Muscle layer of colon (tissue), 2 donors: ENCODE measurements at regions not wholly inside any gene's neighbourhood (a gene's known extent, or its start where the extent isn't known, plus 50 kb on each side); places are given as distances from the start of the nearest gene placed in this dataset.

Source experiments
- H3K27ac ChIP-seq: one replicate; pipeline ENCODE4 v1.7.0; 2013; ENCODE audit warnings: low read depth, mild to moderate bottlenecking, low read length, moderate library complexity
- H3K27me3 ChIP-seq, 2 donors: one replicate each; pipeline ENCODE4 v1.7.0; 2013; ENCODE audit warnings: low read length in 2 of 2, mild to moderate bottlenecking in 2 of 2; ENCODE audit not compliant: insufficient read depth in 2 of 2, control insufficient read depth in 1 of 2
- H3K36me3 ChIP-seq: one replicate; pipeline ENCODE4 v1.7.0; 2013; ENCODE audit warnings: mild to moderate bottlenecking, low read length; ENCODE audit not compliant: insufficient read depth
- H3K4me1 ChIP-seq: one replicate; pipeline ENCODE4 v1.7.0; 2013; ENCODE audit warnings: mild to moderate bottlenecking, low read length; ENCODE audit not compliant: insufficient read depth
- H3K4me3 ChIP-seq, 2 donors: one replicate each; pipeline ENCODE4 v1.7.0; 2013; ENCODE audit warnings: low read length in 2 of 2, low read depth in 1 of 2, mild to moderate bottlenecking in 1 of 2, moderate library complexity in 1 of 2
- H3K9ac ChIP-seq: one replicate; pipeline ENCODE4 v1.7.0; 2013; ENCODE audit warnings: low read length
- H3K9me3 ChIP-seq: one replicate; pipeline ENCODE4 v1.7.0; 2013; ENCODE audit warnings: mild to moderate bottlenecking, low read length
- donor health status: abdominal sarcoma.
- donor health status: Adenocarcinoma of cecum.

DNA sequence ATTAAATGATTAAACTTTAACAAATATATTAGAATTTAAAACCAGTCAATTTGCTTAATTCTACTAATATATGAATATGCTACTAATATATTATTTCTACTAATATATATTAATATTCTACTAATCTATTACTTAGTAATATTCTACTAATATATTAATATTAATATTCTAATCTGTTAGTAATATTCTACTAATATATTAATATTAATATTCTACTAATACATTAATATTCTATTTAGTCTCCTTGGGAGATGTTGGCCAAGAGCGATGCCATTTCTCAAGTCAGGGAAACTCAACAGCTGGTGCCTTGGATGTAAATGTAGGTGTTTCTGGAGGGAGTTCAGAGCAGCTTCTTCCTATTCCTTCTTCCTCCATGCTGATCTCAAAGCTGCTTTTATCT is 259.2 kb upstream of the TMTC4 start:
- Histone ChIP-seq H3K4me3 (no peak overlapping the region), H3K4me1 (no peaks in the 10 kb centered on the region), H3K27ac (no peak overlapping the region), H3K27me3 (no peaks in the 10 kb centered on the region), H3K36me3 (no peaks in the 10 kb centered on the region), H3K9me3 (no peaks in the 10 kb centered on the region), H3K9ac (no peak overlapping the region)

DNA sequence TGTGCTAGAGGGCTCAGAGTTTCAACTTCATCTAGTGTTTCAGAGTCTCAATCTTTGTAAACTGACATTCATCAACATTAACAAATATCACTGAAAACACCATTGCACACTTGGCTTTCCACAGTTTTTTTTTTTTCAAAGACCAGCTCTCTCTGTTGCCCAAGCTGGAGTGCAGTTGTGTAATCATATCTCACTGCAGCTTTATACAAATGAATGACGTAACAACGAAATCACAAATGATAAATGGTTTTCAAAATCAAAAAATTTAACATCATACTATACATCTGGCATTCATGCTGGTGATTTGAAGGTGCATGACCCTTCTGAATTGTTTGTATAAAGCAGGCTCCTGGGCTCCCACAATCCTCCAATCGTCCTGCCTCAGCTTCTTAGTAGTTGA is 248.0 kb upstream of the TMTC4 start:
- no peaks in the 10 kb centered on the region for H3K4me1 ChIP-seq
- no peak overlapping the region for H3K27ac ChIP-seq
- no peaks in the 10 kb centered on the region for H3K9me3 ChIP-seq
- no peak overlapping the region for H3K9ac ChIP-seq
- H3K4me3 ChIP-seq = no peak overlapping the region
- H3K27me3 ChIP-seq = no peaks in the 10 kb centered on the region
- no peaks in the 10 kb centered on the region for H3K36me3 ChIP-seq

DNA sequence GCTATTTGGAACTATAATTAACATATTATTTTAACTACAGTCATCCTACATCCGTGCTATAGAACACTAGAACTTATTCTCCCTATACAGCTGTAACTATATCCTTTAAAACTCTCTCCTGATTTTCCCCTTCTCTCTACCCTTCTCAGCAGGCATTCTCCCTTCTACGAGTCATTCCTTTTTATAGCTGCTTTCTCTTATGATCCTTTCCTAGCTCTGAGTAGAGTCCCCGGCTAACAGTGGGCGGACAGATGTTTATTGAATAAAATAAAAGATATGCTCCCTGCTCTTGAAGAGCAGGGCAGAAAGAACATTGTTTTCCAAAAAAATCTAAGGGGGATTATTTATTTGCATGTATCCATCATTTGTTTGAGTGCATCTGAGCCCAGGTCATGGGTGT is 246.5 kb upstream of the TMTC4 start:
- Histone ChIP-seq H3K4me3 (no peak overlapping the region), H3K36me3 (no peaks in the 10 kb centered on the region), H3K9ac (no peak overlapping the region), H3K9me3 (no peaks in the 10 kb centered on the region), H3K27me3 (no peaks in the 10 kb centered on the region), H3K4me1 (no peaks in the 10 kb centered on the region), H3K27ac (no peak overlapping the region)

DNA sequence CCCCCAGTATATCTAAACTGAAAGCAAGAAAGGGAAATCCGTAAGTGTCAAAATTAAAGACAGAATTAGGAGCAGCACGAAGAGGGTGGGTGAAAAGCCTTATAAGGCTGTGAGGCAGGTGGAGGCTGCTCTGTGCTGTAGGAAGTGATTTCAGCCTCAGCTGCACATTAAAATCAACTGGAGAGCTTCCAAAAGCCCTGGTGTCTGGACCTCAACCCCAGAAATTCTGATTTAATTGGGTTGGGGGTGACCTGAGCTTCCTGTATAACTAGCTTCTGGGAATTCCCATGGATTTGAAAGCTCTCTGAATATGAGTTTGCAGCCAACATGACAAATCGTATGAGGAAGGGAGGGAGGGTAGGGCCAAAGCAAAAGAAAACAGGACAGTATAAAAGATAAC is 242.4 kb upstream of the TMTC4 start:
- no peak overlapping the region for H3K4me3 ChIP-seq
- no peaks in the 10 kb centered on the region for H3K36me3 ChIP-seq
- no peaks in the 10 kb centered on the region for H3K9me3 ChIP-seq
- no peak overlapping the region for H3K9ac ChIP-seq
- H3K27me3 ChIP-seq = no peaks in the 10 kb centered on the region
- H3K4me1 ChIP-seq = no peaks in the 10 kb centered on the region
- no peak overlapping the region for H3K27ac ChIP-seq

DNA sequence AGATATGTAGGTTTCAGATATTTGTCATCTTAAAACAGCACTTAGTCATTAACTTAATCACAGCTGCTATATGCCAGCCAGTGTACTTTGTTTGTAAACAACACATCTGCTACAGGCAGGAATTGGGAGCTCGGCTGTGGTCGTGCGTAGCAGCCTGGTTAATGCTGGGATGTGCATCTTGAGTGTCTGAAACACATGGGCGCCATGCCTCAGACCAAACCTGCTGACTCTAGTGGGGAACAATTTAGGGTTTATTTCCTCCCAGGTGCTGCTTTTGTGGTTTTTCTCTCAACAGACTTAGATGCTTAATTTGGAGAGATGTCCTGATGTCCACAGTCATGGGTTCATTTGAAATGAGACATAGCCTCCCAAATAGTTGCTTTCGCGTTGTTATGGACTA is 238.5 kb upstream of the TMTC4 start:
- no peaks in the 10 kb centered on the region for H3K36me3 ChIP-seq
- H3K9ac ChIP-seq = no peak overlapping the region
- no peaks in the 10 kb centered on the region for H3K27me3 ChIP-seq
- H3K4me1 ChIP-seq = no peaks in the 10 kb centered on the region
- H3K27ac ChIP-seq = no peak overlapping the region
- H3K4me3 ChIP-seq = no peak overlapping the region
- no peaks in the 10 kb centered on the region for H3K9me3 ChIP-seq

DNA sequence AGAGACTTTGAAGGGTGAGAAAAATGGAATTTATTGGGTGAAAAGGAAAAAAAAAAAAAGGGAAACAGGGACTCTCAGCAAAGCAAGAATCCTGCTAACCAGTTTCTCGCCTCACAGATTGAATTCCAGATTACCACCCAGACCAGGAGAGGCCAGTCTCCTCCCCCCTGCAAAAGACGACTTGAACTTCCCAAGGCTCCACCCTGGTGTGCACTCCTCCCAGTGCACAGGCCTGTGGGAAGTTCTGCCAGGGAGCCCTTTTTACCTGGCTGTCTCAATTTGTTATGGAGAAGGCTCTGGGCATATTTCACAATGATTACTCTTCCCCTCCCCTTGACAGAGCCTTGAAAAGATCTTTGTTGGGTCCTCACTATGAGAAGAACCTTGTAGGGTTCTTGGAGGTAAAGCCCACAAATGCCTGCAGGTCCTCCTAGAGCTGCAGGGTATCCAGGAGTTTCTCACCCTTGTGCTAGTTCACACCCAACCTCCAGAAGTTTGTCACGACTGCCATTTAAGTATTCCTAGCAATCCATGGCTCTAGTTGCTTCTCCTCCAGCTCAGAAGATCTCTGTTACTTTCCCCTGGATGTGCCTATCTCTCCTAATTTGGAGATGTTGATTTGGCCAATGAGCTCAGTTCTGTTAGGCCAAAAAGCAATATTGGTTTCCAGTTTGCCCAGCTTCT is 229.8 kb upstream of the TMTC4 start:
- Histone ChIP-seq H3K36me3 (no peaks in the 10 kb centered on the region), H3K9me3 (no peaks in the 10 kb centered on the region), H3K4me1 (no peaks in the 10 kb centered on the region), H3K9ac (no peak overlapping the region), H3K27me3 (no peaks in the 10 kb centered on the region), H3K4me3 (no peak overlapping the region), H3K27ac (no peak overlapping the region)

DNA sequence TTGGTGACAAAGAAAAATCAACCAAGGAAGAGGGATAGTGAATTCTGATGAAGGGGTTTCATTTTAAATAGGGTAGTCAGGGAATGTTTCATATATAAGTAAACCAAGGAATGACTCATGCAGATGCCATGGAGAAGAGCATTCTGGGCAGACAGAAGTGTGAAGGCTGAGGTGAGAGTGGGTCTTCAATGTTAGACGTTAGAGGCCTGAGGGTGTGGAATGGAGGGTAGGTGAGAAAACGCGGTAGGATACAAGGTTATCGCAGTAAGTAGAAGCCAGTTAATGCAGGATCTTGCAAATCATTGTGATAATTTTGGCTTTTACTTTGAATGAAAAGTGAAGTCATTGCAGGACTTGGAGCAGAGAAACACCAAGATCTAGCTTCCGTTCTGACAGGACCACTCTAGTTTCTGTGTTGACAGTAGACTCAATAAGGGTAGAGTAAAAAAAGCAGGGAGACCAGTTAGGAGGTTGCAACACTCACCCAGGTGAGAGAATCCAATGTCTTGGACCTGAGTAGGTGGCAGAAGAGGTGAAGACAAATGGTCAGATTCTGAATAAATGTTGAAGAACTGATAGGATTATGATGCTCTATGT is 225.2 kb upstream of the TMTC4 start:
- Histone ChIP-seq H3K36me3 (no peaks in the 10 kb centered on the region), H3K27me3 (no peaks in the 10 kb centered on the region), H3K9ac (no peak overlapping the region), H3K9me3 (no peaks in the 10 kb centered on the region), H3K27ac (no peak overlapping the region), H3K4me3 (no peak overlapping the region), H3K4me1 (no peaks in the 10 kb centered on the region)

DNA sequence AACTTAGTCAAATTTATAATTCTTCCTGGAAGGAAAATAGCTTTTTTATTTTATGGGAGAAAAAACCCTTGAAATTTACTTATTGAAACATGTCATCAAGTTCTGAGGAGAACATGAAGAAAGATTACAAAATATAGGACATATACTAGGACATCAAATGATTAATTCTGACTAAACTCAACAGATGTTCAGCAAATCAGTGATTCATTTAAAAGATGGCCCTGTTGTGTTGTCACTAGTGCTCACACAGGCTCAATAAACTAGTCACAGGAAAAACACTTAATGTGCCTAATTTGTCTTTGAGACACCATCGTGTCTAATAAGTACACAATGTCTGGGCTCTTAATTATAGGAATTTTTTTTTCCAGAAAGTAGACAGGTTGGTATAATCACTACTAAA is 223.8 kb upstream of the TMTC4 start:
- H3K4me3 ChIP-seq = no peak overlapping the region
- no peaks in the 10 kb centered on the region for H3K9me3 ChIP-seq
- no peaks in the 10 kb centered on the region for H3K4me1 ChIP-seq
- H3K27me3 ChIP-seq = no peaks in the 10 kb centered on the region
- no peaks in the 10 kb centered on the region for H3K36me3 ChIP-seq
- H3K9ac ChIP-seq = no peak overlapping the region
- no peak overlapping the region for H3K27ac ChIP-seq

DNA sequence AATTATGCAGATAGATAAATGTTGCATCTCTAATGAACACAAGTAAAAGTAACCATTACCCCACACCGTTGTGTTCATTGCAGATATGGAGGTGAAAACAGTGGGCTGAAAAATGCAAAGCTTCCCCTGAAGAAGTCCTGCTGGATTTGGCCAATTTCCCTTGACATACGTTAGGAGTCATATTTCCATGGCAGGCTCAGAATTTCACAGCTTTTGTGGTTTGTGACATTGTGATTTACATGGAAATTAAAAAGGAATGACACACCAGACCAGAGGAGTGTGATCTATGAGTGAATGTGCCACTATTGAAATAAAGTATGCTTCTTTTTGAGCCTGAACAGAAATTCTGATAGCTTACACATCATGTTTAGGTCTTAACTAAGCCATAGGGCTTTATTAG is 221.1 kb upstream of the TMTC4 start:
- H3K4me3 ChIP-seq = no peak overlapping the region
- no peaks in the 10 kb centered on the region for H3K9me3 ChIP-seq
- H3K4me1 ChIP-seq = no peaks in the 10 kb centered on the region
- H3K36me3 ChIP-seq = no peaks in the 10 kb centered on the region
- no peaks in the 10 kb centered on the region for H3K27me3 ChIP-seq
- no peak overlapping the region for H3K9ac ChIP-seq
- H3K27ac ChIP-seq = no peak overlapping the region

DNA sequence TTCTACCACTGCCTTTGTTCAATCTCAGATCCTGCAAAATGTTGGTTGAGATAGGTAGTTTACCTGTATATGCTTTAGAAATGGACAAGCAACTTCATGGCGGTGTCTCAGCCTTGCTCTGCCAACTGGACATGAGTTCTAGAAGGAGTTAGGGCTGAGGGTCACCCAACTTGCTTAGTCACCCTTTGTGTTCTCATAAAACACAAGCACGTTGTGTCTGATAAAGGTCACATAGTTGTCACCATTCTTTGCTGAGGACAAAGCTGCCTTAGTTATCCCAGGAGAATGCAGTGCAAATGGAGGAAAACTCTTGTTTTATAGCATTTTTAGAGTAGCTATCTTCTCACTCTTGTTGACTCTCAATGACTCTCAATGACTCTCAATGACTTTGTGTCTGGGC is 218.4 kb upstream of the TMTC4 start:
- no peaks in the 10 kb centered on the region for H3K4me1 ChIP-seq
- no peaks in the 10 kb centered on the region for H3K9me3 ChIP-seq
- H3K4me3 ChIP-seq = no peak overlapping the region
- H3K27ac ChIP-seq = no peak overlapping the region
- H3K36me3 ChIP-seq = no peaks in the 10 kb centered on the region
- H3K9ac ChIP-seq = no peak overlapping the region
- H3K27me3 ChIP-seq = no peaks in the 10 kb centered on the region

DNA sequence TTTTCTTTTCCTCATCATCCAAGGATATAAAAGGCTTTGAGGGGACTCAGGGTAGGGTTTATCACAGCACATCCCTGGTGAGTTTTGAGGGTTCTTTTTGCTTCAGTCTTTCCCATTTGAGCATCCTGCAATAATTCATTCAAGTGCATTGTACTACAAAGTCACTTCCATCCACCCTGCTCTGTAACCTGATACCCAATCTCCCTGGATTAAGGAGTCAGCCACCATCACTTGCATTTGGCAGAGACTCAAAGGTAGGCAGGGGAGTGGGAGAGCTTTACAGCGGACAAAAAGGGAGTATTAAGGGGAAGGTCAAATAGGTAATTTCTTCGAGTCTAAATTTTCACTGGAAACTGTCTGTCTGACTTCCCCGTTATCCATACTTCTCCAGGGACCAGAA is 216.1 kb upstream of the TMTC4 start:
- Histone ChIP-seq H3K4me1 (no peaks in the 10 kb centered on the region), H3K27me3 (no peaks in the 10 kb centered on the region), H3K27ac (no peak overlapping the region), H3K4me3 (no peak overlapping the region), H3K9me3 (no peaks in the 10 kb centered on the region), H3K9ac (no peak overlapping the region), H3K36me3 (no peaks in the 10 kb centered on the region)

DNA sequence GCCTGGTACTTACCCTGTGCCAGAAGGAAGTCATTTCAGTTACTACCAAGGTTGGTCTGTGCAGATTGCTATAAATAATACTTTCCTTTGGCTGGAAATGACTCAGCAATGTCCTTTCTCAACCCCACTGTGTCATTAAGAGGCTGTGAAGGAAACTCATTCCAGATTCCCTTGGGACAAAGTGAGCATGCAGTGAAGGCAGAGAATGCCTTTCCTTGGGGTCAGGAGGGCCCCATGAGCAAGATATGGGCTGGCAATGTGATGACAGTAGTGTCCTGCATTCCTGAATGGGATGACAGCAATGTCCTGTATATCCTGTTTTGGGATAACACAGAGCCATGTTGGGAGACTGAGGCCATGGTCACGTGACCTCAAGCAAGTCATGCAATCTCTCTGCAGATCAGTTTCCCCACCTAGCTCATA is 213.1 kb upstream of the TMTC4 start:
- Histone ChIP-seq H3K4me1 (no peaks in the 10 kb centered on the region), H3K27ac (no peak overlapping the region), H3K9ac (no peak overlapping the region), H3K4me3 (no peak overlapping the region), H3K9me3 (no peaks in the 10 kb centered on the region), H3K27me3 (no peaks in the 10 kb centered on the region), H3K36me3 (no peaks in the 10 kb centered on the region)
